GM12865 (cell line): ENCODE measurements at regions not wholly inside any gene's neighbourhood (a gene's known extent, or its start where the extent isn't known, plus 50 kb on each side); places are given as distances from the start of the nearest gene placed in this dataset.

ENCODE experiments used
- DNase-seq: peaks from one replicate; pipeline ENCODE4 v3.0.0; 2010; ENCODE audit warnings: low read depth
- H3K4me3 ChIP-seq: 2 replicates; pipeline ENCODE4 v1.5.1; 2011; ENCODE audit warnings: mild to moderate bottlenecking, low read depth, low read length, control low read depth
- TF ChIP-seq, protein P1 (sequence below): IDR thresholded peaks from 2 replicates; pipeline ENCODE4 v1.5.1; 2011; ENCODE audit warnings: low read length, control low read depth, low read depth, inconsistent platforms; ENCODE audit not compliant: insufficient read depth; ENCODE audit errors: missing control alignments

DNA sequence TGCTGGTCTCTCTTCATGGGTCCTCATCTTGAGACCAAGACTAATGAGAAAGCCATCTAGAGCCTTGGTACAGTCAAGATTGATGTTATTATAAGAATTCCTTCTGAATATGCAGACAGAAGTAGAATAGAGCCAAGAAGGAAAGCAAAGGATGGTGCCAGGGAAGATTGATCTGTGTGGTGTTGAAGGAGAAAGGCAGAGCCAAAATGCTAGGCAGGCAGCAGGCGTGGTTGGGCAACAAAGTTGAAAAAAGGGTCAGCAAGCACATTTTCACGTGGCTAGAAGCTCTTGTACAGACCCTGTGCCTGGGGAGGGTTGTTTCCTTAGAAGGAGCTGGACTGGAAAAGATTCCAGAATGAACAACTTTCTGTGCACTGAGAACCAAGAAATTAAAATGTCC lies 319.7 kb upstream of the ARGLU1 start:
- H3K4me3 ChIP-seq = no peak overlapping the region
- TF ChIP-seq, protein P1, sequence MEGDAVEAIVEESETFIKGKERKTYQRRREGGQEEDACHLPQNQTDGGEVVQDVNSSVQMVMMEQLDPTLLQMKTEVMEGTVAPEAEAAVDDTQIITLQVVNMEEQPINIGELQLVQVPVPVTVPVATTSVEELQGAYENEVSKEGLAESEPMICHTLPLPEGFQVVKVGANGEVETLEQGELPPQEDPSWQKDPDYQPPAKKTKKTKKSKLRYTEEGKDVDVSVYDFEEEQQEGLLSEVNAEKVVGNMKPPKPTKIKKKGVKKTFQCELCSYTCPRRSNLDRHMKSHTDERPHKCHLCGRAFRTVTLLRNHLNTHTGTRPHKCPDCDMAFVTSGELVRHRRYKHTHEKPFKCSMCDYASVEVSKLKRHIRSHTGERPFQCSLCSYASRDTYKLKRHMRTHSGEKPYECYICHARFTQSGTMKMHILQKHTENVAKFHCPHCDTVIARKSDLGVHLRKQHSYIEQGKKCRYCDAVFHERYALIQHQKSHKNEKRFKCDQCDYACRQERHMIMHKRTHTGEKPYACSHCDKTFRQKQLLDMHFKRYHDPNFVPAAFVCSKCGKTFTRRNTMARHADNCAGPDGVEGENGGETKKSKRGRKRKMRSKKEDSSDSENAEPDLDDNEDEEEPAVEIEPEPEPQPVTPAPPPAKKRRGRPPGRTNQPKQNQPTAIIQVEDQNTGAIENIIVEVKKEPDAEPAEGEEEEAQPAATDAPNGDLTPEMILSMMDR = no peak
- DNase-seq = no peak

DNA sequence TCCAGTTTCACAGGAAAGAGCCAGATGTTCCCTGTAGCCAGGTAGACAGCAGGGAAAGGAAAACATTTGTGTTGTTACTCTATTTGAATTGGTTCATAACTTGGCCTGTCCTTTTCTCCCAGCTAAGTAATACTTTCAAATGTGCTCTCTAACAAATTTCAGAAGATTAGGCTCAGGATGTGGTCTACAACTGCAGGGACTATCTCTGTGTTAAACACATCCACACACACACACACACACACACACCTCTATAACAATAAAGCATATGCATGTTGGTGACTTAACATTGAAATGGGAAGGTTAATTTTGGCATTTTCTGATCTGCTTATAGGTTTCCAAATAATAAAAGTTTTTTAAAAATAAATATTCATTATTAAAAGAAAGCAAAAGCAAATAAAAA lies 316.0 kb upstream of the ARGLU1 start:
- DNase-seq = no peak
- no peak overlapping the region for H3K4me3 ChIP-seq
- TF ChIP-seq, protein P1 = no peak

DNA sequence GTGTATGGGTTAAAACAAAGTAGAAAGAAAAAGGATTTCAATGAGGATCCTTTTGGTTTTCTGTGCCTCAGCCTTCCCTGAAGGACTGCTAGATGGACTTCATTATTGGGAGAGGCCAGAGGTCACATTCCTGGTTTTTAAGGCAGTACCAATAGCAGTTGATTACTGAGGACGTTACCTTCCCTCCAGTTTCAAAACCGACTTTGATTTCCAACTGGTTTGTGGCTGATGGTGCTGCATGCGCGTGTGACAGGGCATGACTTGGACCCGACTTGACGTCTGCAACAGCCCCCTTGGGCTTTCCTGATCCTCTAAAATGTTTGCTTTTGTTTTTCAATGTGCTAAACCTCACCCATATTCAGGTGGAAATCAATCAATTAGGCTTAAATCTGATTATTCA lies 314.3 kb upstream of the ARGLU1 start:
- TF ChIP-seq, protein P1 = no peak
- H3K4me3 ChIP-seq = no peak overlapping the region
- DNase-seq = no peak

DNA sequence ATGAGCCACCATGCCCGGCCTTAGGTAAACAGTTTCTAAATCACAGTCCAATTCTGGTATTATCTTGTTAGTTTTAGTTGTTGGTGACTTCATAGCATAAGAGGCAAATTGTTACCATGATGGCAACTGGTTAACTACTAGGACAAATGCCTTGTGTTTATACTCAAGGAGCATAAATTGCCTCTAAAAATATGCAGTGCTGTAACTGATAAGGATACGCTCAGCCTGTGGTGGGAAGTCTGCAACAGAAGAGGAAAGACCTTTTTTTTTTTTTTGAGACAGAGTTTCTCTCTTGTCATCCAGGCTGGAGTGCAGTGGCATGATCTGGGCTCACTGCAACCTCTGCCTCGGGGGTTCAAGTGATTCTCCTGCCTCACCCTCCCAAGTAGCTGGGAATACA lies 311.9 kb upstream of the ARGLU1 start:
- TF ChIP-seq, protein P1 = no peak
- DNase-seq = no peak

DNA sequence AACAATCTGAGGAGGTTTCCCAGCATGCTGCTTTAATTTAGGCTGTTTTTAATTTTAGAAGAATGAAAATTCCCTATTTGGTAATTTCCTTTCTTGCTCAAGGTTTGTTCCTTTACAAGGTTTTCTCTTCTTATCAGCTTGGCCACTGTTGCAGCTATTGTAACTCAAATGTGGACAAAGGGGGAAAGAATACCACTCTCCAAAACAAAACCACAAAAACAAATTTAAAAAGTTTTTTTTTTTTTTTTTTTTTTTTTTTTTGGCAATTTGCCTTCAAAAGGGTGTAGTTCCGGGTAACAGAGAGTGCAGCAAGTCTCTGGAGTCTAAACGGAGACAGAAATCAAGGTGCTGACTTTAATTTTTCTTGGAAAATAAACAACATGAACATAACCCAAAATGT lies 306.4 kb upstream of the ARGLU1 start:
- no peak overlapping the region for H3K4me3 ChIP-seq
- no peak for DNase-seq
- TF ChIP-seq, protein P1 = no peak

More for the DNA sequence above, 311.9 kb upstream of the ARGLU1 start:
- no peak overlapping the region for H3K4me3 ChIP-seq

DNA sequence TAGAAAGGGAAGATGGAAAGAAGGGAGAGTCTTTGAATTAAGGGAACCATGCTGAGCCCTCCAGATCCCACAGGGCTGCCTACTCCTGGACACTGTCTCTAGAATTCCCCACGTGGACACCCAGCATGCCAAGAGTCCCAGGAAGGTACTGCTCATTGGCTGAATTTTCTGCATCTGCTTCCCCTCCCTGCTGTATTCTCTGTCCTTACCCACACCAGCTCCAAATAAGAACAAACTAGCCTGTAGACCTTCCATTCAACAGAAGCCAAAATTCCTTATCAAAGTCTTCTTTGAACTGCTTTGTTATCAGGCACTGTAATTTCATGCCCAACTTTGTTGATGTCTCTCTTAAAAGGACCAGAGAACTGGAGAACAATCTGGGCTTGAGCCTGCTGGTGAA lies 305.9 kb upstream of the ARGLU1 start:
- TF ChIP-seq, protein P1 = no peak
- no peak overlapping the region for H3K4me3 ChIP-seq
- DNase-seq = no peak

DNA sequence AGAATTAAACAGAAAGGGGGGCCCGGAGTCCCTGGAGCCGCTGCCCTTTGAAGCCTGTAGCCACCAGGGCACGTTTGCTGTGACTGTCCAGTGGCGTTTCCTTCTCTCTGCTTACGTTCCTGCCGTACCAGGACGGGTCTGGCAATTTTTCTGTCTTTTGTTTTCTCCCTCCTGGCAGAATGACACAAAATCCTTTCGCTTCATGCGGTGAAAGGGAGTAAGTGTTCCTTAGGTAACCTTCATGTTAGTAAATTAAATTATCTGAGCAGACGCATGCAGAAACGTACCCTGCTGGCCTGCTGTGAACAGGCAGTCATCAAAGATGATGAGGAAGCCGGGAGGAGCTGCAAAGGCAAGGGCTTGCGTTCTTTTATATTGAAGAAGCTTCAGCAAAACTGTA lies 299.3 kb upstream of the ARGLU1 start:
- DNase-seq = no peak
- no peak overlapping the region for H3K4me3 ChIP-seq

More for the DNA sequence above, 299.3 kb upstream of the ARGLU1 start:
- TF ChIP-seq, protein P1 = no peak
